ENCODE measurements at regions not wholly inside any gene's neighbourhood (a gene's known extent, or its start where the extent isn't known, plus 50 kb on each side); places are given as distances from the start of the nearest gene placed in this dataset.

GRCh38 chr4:125401784-125402183 lies 87.0 kb downstream of the FAT4 start:
- TF ChIP-seq CTCF (IDR thresholded peaks at IDR 0.05; ENCODE audit: extremely low read depth in 1 of 2, insufficient read depth in 1 of 2, low read depth in 1 of 2, low read length in 2 of 2), result no peak
- no peak for TF ChIP-seq POLR2A (IDR thresholded peaks at IDR 0.05; ENCODE audit: low read depth, low read length)
- TF ChIP-seq GATA2 (IDR thresholded peaks at IDR 0.05; ENCODE audit: insufficient read depth, insufficient read length, low read depth, low read length), result no peak
- no peak for TF ChIP-seq FOS (IDR thresholded peaks at IDR 0.05; ENCODE audit: borderline replicate concordance, insufficient read depth, low read length)
- no peak for TF ChIP-seq MAX (IDR thresholded peaks at IDR 0.05; ENCODE audit: insufficient read depth, insufficient read length)
- no peak for TF ChIP-seq POLR2AphosphoS5 (IDR thresholded peaks at IDR 0.05; ENCODE audit: insufficient read depth, low read depth, low read length)
